ELF-1 (cell line): ENCODE measurements at regions not wholly inside any gene's neighbourhood (a gene's known extent, or its start where the extent isn't known, plus 50 kb on each side); places are given as distances from the start of the nearest gene placed in this dataset.

Source experiments
- DNase-seq: peaks from one replicate; pipeline ENCODE4 v3.0.0-alpha.2; 2016; ENCODE audit warnings: low read depth, low spot score

GRCh38 chr1:223486932-223487886, 94.0 kb downstream of the CCDC185 start:
- peak; percentile 39 for DNase-seq

- peak; percentile 19 for DNase-seq
These were observed 94.7 kb downstream of the CCDC185 start for GRCh38 chr1:223487887-223488259.

- DNase-seq: no peak
These were observed 96.2 kb downstream of the CCDC185 start for GRCh38 chr1:223489439-223489838.

- no peak for DNase-seq
These were observed 97.0 kb downstream of the CCDC185 start for GRCh38 chr1:223490256-223490655.
